Choroid plexus epithelial cell (primary cell): ENCODE measurements at regions not wholly inside any gene's neighbourhood (a gene's known extent, or its start where the extent isn't known, plus 50 kb on each side); places are given as distances from the start of the nearest gene placed in this dataset.

Experiments used
- DNase-seq: peaks from one replicate; pipeline ENCODE4 v3.0.0-alpha.2; 2010; ENCODE audit warnings: low read depth
- H3K4me3 ChIP-seq: 2 replicates; pipeline ENCODE4 v1.5.1; 2011; ENCODE audit warnings: low read depth, mild to moderate bottlenecking, control low read depth, low read length, moderate library complexity
- TF ChIP-seq, protein P1 (sequence below): conservative IDR thresholded peaks from 2 replicates; pipeline ENCODE4 v1.5.1; 2011; ENCODE audit warnings: low read depth, mild to moderate bottlenecking, control low read depth, inconsistent platforms, low read length, moderate library complexity

GRCh38 chr13:74707291-74707690, 573.1 kb upstream of the KLF12 start:
- no peak overlapping the region for H3K4me3 ChIP-seq
- TF ChIP-seq, protein P1, sequence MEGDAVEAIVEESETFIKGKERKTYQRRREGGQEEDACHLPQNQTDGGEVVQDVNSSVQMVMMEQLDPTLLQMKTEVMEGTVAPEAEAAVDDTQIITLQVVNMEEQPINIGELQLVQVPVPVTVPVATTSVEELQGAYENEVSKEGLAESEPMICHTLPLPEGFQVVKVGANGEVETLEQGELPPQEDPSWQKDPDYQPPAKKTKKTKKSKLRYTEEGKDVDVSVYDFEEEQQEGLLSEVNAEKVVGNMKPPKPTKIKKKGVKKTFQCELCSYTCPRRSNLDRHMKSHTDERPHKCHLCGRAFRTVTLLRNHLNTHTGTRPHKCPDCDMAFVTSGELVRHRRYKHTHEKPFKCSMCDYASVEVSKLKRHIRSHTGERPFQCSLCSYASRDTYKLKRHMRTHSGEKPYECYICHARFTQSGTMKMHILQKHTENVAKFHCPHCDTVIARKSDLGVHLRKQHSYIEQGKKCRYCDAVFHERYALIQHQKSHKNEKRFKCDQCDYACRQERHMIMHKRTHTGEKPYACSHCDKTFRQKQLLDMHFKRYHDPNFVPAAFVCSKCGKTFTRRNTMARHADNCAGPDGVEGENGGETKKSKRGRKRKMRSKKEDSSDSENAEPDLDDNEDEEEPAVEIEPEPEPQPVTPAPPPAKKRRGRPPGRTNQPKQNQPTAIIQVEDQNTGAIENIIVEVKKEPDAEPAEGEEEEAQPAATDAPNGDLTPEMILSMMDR, result no peak
- no peak for DNase-seq

DNA sequence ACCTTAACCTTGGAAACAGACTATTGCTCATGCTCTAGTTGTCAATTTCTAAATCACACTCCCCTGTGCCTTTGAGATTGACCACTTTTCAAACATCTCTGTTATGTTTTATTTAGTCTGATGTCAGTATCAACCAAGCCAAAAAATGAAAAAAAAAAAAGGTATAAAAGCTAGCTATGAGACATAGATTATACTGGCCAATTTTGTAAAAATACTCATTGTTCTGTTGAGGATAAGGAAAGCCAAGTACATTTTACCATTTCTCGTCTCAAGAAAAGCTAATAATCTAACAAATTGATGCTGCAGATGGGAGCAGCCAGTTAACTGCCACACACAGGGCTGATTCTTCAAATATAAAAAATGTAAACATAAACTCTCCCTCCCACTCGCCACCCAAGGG, 572.6 kb upstream of the KLF12 start:
- peak; percentile 2 for DNase-seq
- TF ChIP-seq, protein P1, result no peak
- H3K4me3 ChIP-seq, result no peak overlapping the region

GRCh38 chr13:74705438-74705837, 571.2 kb upstream of the KLF12 start:
- no peak for DNase-seq
- TF ChIP-seq, protein P1, result no peak

DNA sequence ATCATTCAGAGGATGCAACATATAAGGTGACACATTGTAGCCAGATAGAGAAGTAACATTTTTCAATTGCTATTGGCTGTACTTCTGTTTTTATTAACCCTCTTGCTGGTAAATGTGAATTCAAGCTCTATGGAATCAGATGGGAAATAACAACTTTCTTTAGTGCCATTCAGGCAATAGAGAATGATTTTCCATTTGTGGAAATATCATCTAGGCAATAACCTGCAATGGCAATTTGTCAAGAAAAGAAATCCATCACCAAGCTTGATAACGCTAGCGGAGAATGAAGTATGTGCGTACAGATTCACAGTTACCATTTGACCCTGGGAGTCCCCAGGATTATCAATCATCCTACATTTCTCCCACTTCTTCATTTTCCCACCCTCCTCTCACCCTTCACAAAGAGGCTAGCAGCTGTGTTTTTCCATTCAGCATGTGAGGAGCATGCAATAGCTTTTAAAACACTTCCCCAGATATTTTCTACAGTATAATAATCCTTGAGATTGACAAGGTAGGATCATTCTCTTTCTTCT, 569.7 kb upstream of the KLF12 start:
- no peak for DNase-seq
- TF ChIP-seq, protein P1, result no peak
- no peak overlapping the region for H3K4me3 ChIP-seq

More at GRCh38 chr13:74705438-74705837, 571.2 kb upstream of the KLF12 start:
- H3K4me3 ChIP-seq, result no peak overlapping the region

- TF ChIP-seq, protein P1, result no peak
- H3K4me3 ChIP-seq, result no peak overlapping the region
- DNase-seq, result peak; percentile 6
Observed at GRCh38 chr13:74696148-74696922, 562.1 kb upstream of the KLF12 start.

GRCh38 chr13:74695021-74695800, 561.0 kb upstream of the KLF12 start:
- no peak overlapping the region for H3K4me3 ChIP-seq
- TF ChIP-seq, protein P1, result no peak
- DNase-seq, result peak; percentile 24
